ENCODE measurements at regions not wholly inside any gene's neighbourhood (a gene's known extent, or its start where the extent isn't known, plus 50 kb on each side); places are given as distances from the start of the nearest gene placed in this dataset.

- H3K4me3 ChIP-seq (replicated peaks; ENCODE audit: low read depth, low read length), result no peak overlapping the region
- TF ChIP-seq, protein P1, sequence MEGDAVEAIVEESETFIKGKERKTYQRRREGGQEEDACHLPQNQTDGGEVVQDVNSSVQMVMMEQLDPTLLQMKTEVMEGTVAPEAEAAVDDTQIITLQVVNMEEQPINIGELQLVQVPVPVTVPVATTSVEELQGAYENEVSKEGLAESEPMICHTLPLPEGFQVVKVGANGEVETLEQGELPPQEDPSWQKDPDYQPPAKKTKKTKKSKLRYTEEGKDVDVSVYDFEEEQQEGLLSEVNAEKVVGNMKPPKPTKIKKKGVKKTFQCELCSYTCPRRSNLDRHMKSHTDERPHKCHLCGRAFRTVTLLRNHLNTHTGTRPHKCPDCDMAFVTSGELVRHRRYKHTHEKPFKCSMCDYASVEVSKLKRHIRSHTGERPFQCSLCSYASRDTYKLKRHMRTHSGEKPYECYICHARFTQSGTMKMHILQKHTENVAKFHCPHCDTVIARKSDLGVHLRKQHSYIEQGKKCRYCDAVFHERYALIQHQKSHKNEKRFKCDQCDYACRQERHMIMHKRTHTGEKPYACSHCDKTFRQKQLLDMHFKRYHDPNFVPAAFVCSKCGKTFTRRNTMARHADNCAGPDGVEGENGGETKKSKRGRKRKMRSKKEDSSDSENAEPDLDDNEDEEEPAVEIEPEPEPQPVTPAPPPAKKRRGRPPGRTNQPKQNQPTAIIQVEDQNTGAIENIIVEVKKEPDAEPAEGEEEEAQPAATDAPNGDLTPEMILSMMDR (IDR thresholded peaks at IDR 0.05; ENCODE audit: insufficient read depth, low read length, poor library complexity, severe bottlenecking), result no peak
- no peak for DNase-seq (ENCODE audit: extremely low read depth, insufficient read length)
- no peaks in the 10 kb centered on the region for H3K36me3 ChIP-seq (ENCODE audit: control insufficient read depth, insufficient read depth, low read length)
- no peaks in the 10 kb centered on the region for H3K27me3 ChIP-seq (replicated peaks; ENCODE audit: control insufficient read depth, insufficient read depth, low read length)
Observed at GRCh38 chr9:13716601-13717321, 437.3 kb upstream of the MPDZ start.

DNA sequence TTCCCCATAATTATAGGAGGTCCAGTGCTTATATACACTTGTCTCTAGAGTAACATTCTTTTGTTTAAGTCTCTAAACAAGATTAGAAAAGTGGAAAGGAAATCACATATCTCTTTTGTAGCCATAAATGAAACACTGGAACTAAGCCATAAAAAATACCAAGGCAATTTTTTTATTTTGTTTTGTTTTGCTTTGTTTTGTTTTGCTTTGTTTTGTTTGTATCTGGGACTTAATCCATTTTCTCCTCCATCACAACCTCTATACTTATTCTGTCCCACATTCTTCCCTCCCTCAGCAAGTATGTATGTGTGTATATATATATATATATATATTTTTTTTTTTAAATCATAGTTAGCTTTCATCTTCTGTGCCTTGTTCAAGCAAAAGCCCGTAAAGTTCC lies 436.6 kb upstream of the MPDZ start:
- Histone ChIP-seq H3K4me3 (replicated peaks; ENCODE audit: low read depth, low read length) (no peak overlapping the region), H3K36me3 (ENCODE audit: control insufficient read depth, insufficient read depth, low read length) (no peaks in the 10 kb centered on the region), H3K27me3 (replicated peaks; ENCODE audit: control insufficient read depth, insufficient read depth, low read length) (no peaks in the 10 kb centered on the region)
- DNase-seq (ENCODE audit: extremely low read depth, insufficient read length), result no peak
- TF ChIP-seq, protein P1 (IDR thresholded peaks at IDR 0.05; ENCODE audit: insufficient read depth, low read length, poor library complexity, severe bottlenecking), result no peak

DNA sequence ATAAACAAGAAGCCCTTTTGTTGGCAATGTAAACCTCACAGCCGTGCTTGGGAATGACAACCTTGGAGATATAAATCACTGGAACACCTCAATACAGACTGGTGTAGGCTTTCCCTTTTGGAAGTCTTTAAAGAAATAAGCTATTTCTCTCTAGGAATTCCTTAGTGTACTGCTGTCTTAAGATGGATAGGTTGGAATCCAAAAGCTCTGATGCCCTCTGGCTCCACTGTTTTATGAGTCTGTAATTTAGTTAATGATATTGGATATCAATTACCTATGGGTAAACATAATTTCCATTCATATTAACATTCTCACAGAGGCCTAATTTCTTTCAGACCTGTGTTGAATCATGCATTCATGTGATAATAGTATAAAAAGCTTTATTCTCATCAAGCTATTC lies 435.9 kb upstream of the MPDZ start:
- Histone ChIP-seq H3K27me3 (replicated peaks; ENCODE audit: control insufficient read depth, insufficient read depth, low read length) (no peaks in the 10 kb centered on the region), H3K4me3 (replicated peaks; ENCODE audit: low read depth, low read length) (no peak overlapping the region), H3K36me3 (ENCODE audit: control insufficient read depth, insufficient read depth, low read length) (no peaks in the 10 kb centered on the region)
- TF ChIP-seq, protein P1 (IDR thresholded peaks at IDR 0.05; ENCODE audit: insufficient read depth, low read length, poor library complexity, severe bottlenecking), result no peak
- no peak for DNase-seq (ENCODE audit: extremely low read depth, insufficient read length)

DNA sequence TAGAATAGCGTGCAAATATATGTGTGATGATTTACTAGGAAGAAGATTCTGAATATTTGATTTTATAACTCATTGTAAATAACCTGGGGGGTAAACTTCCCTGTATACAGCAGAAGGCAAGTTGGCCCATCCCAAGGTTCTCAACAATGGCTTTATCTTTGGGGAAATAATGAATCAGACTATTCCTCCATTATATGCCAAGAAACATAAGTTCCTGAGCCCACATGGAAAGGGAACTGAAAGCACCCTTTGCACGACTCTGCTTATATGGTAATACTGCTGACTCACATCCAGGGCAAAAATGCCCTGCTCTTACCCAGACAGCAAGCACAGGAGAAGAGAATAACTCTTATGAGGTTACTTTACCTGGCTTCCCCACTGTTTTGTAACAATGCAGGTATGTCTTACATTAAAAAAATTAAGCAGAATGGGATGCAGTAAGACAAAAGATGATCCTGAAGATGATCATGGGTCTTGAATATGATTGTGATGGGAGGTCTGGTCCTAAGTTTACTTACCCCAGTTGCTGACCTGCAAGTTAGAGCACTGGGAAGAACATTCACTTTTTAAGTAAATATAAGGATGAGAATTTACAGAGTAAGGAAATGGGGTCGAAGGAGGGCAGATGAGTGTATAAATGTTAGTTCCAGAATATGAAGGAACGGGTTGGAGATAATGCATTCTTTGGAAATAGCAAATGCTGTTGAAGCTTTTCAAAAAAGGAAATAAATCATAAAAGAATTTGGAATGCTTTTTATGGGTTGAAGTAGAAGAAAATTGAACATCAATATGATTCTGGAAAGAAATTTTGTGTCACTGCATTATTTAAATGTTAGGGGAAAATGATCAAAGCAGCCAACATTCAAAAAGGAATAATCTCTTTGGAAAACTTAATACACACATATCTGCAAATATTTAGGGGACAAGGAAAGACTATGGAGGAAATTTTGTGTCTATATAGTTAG lies 428.4 kb upstream of the MPDZ start:
- no peaks in the 10 kb centered on the region for H3K27me3 ChIP-seq (replicated peaks; ENCODE audit: control insufficient read depth, insufficient read depth, low read length)
- DNase-seq (ENCODE audit: extremely low read depth, insufficient read length), result no peak

DNA sequence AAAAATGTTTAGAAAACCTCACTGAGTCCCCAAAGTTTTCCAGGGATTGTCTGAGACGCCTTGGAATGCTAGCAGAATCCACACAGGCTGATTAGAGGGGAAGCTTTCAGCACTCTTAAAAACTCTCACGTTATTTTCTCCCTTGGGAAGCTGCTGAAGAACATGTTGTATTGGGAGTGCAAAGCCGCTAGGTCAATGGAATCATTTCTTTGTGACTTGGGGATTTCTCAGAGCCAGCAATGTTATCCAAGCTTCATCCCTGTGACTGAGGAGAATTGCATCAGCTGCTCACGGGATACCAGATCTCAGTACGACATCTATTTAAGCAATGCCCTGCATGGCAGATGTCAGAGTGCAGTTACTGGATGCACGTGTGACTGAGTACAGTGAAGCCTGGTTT lies 426.4 kb upstream of the MPDZ start:
- TF ChIP-seq, protein P1 (IDR thresholded peaks at IDR 0.05; ENCODE audit: insufficient read depth, low read length, poor library complexity, severe bottlenecking), result no peak
- no peaks in the 10 kb centered on the region for H3K36me3 ChIP-seq (ENCODE audit: control insufficient read depth, insufficient read depth, low read length)
- no peaks in the 10 kb centered on the region for H3K27me3 ChIP-seq (replicated peaks; ENCODE audit: control insufficient read depth, insufficient read depth, low read length)
- no peak overlapping the region for H3K4me3 ChIP-seq (replicated peaks; ENCODE audit: low read depth, low read length)
- DNase-seq (ENCODE audit: extremely low read depth, insufficient read length), result no peak

More for the DNA sequence above, 428.4 kb upstream of the MPDZ start:
- H3K4me3 ChIP-seq (replicated peaks; ENCODE audit: low read depth, low read length), result no peak overlapping the region
- no peaks in the 10 kb centered on the region for H3K36me3 ChIP-seq (ENCODE audit: control insufficient read depth, insufficient read depth, low read length)
- TF ChIP-seq, protein P1 (IDR thresholded peaks at IDR 0.05; ENCODE audit: insufficient read depth, low read length, poor library complexity, severe bottlenecking), result no peak
